Neural cell (in vitro differentiated cells): ENCODE measurements at regions not wholly inside any gene's neighbourhood (a gene's known extent, or its start where the extent isn't known, plus 50 kb on each side); places are given as distances from the start of the nearest gene placed in this dataset.

Experiments
- H2AFZ ChIP-seq: fragments of 200-600, 300-800 bp; sonication (generic), shearing (Covaris generic); 2 replicates; pipeline ENCODE4 v1.6.0; 2014; ENCODE audit warnings: low read depth, mild to moderate bottlenecking, antibody characterized with exemption, low read length, moderate library complexity
- H3F3A ChIP-seq: fragments of 200-600 bp; shearing (Covaris generic); 2 replicates; pipeline ENCODE4 v1.6.1; 2016; ENCODE audit warnings: mild to moderate bottlenecking, moderate library complexity, mixed read lengths, antibody characterized with exemption, low read length; ENCODE audit not compliant: insufficient read depth, poor library complexity, severe bottlenecking
- H3K27ac ChIP-seq: fragments of 200-600, 300-800 bp; sonication (generic), shearing (Covaris generic); 2 replicates; pipeline ENCODE4 v1.5.1; 2014; ENCODE audit warnings: mild to moderate bottlenecking, low read length, moderate library complexity
- H3K27me3 ChIP-seq: fragments of 300-800, 200-600 bp; sonication (generic), shearing (Covaris generic); 2 replicates; pipeline ENCODE4 v1.6.0; 2014; ENCODE audit warnings: mild to moderate bottlenecking, low read depth, low read length, moderate library complexity; ENCODE audit not compliant: insufficient read depth
- H3K36me3 ChIP-seq: fragments of 300-800, 200-600 bp; sonication (generic), shearing (Covaris generic); 2 replicates; pipeline ENCODE4 v1.5.1; 2014; ENCODE audit warnings: mild to moderate bottlenecking, antibody characterized with exemption, low read length, moderate library complexity; ENCODE audit not compliant: insufficient read depth
- H3K4me2 ChIP-seq: fragments of 300-800, 200-600 bp; sonication (generic), shearing (Covaris generic); 2 replicates; pipeline ENCODE4 v1.6.0; 2014; ENCODE audit warnings: mild to moderate bottlenecking, low read length
- H3K4me3 ChIP-seq: fragments of 300-800, 200-600 bp; sonication (generic), shearing (Covaris generic); 2 replicates; pipeline ENCODE4 v1.5.1; 2014; ENCODE audit warnings: mild to moderate bottlenecking, low read length, moderate library complexity
- H3K79me2 ChIP-seq: fragments of 200-600 bp; shearing (Covaris generic); replicated peaks from 2 replicates; pipeline ENCODE4 v1.6.0; 2014; ENCODE audit warnings: mild to moderate bottlenecking, low read length, moderate library complexity; ENCODE audit not compliant: insufficient read depth
- H3K9ac ChIP-seq: fragments of 300-800, 200-600 bp; sonication (generic), shearing (Covaris generic); 2 replicates; pipeline ENCODE4 v1.6.1; 2016; ENCODE audit warnings: mild to moderate bottlenecking, low read length, mixed read lengths
- H3K9me2 ChIP-seq: fragments of 200-600 bp; shearing (Covaris generic); 2 replicates; pipeline ENCODE4 v1.6.1; 2016; ENCODE audit warnings: mild to moderate bottlenecking, low read length, mixed read lengths; ENCODE audit not compliant: insufficient read depth
- H3K9me3 ChIP-seq: fragments of 200-600, 300-800 bp; sonication (generic), shearing (Covaris generic); 2 replicates; pipeline ENCODE4 v1.6.1; 2016; ENCODE audit warnings: mild to moderate bottlenecking, mixed run types, low read length, moderate library complexity, mixed read lengths
- H4K20me1 ChIP-seq: fragments of 200-600 bp; shearing (Covaris generic); 2 replicates; pipeline ENCODE4 v1.6.1; 2016; ENCODE audit warnings: mild to moderate bottlenecking, mixed run types; ENCODE audit not compliant: insufficient read depth
- CTCF ChIP-seq: fragments of 450-650 bp; IDR thresholded peaks from 2 replicates; pipeline ENCODE4 v1.5.1; 2014; ENCODE audit warnings: antibody characterized with exemption, mild to moderate bottlenecking, moderate library complexity; ENCODE audit not compliant: poor library complexity, severe bottlenecking
- EP300 ChIP-seq: fragments of 450-650 bp; conservative IDR thresholded peaks from 2 replicates; pipeline ENCODE4 v1.6.1; 2014; ENCODE audit warnings: antibody characterized with exemption, mild to moderate bottlenecking, moderate library complexity; ENCODE audit not compliant: poor library complexity, severe bottlenecking
- EZH2 ChIP-seq: fragments of 200-600, 300-800 bp; shearing (Covaris generic), sonication (generic); IDR thresholded peaks from 2 replicates; pipeline ENCODE4 v1.6.1; 2014; ENCODE audit warnings: antibody characterized with exemption, low read length, borderline replicate concordance, mild to moderate bottlenecking; ENCODE audit not compliant: insufficient read depth, poor library complexity, severe bottlenecking
- MXI1 ChIP-seq: fragments of 450-650 bp; conservative IDR thresholded peaks from 2 replicates; pipeline ENCODE4 v1.6.1; 2014; ENCODE audit warnings: antibody characterized with exemption, mild to moderate bottlenecking; ENCODE audit not compliant: poor library complexity, severe bottlenecking
- POLR2AphosphoS5 ChIP-seq: IDR thresholded peaks from 2 replicates; pipeline ENCODE4 v1.6.1; 2012
- RAD21 ChIP-seq: fragments of 450-650 bp; conservative IDR thresholded peaks from 2 replicates; pipeline ENCODE4 v1.6.1; 2014; ENCODE audit warnings: antibody characterized with exemption, mild to moderate bottlenecking, moderate library complexity
- SMC3 ChIP-seq: fragments of 450-650 bp; conservative IDR thresholded peaks from 2 replicates; pipeline ENCODE4 v1.6.1; 2014; ENCODE audit warnings: antibody characterized with exemption, mild to moderate bottlenecking, moderate library complexity; ENCODE audit not compliant: poor library complexity
- TAF1 ChIP-seq: IDR thresholded peaks from 2 replicates; pipeline ENCODE4 v1.6.1; 2012; ENCODE audit warnings: low read depth
- TF ChIP-seq, protein P1 (sequence below): IDR thresholded peaks from 2 replicates; pipeline ENCODE4 v1.6.1; 2012; ENCODE audit warnings: borderline replicate concordance

DNA sequence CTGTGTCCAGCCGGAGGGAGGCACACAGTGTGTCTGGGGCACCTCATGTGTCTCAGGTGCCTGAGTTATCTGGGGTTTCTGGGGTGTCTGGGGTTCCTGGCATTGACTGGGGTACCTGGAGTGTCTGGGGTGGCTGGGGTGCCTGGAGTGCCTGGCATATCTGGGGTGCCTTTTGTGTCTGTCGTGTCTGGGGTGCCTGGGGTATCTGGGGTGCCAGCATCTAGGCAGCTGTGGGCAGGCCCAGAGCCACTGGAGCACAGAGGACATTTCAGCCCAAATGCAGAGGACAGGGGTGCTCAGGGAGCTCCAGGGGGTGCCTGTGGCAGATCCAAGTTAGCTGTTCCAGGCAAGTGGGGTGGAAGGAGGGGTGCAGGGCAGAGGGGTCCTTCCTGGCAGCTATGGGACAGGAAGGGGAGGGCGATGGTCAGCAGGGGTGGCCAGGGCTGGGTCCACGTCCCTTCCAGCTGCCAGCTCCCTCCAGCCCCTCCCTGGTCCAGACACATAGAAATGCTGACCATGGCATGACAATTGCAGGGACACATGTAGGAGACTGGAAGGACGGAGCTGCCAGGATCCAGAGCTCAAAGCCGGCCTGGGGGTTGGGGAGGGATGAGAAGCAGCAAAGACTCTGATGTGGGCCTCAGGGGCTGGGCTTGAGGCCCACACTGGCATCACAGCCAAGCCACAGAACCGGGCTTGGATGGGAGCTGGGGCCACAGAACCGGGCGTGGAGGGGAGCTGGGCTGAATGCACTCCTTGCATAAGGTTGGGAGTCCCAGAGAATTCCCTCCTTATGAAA, 133.0 kb downstream of the BRD1 start:
- TF ChIP-seq MXI1 (no peak), SMC3 (no peak), POLR2AphosphoS5 (no peak), EP300 (no peak), TAF1 (no peak), CTCF (no peak), EZH2 (no peak), RAD21 (no peak)
- TF ChIP-seq, protein P1, sequence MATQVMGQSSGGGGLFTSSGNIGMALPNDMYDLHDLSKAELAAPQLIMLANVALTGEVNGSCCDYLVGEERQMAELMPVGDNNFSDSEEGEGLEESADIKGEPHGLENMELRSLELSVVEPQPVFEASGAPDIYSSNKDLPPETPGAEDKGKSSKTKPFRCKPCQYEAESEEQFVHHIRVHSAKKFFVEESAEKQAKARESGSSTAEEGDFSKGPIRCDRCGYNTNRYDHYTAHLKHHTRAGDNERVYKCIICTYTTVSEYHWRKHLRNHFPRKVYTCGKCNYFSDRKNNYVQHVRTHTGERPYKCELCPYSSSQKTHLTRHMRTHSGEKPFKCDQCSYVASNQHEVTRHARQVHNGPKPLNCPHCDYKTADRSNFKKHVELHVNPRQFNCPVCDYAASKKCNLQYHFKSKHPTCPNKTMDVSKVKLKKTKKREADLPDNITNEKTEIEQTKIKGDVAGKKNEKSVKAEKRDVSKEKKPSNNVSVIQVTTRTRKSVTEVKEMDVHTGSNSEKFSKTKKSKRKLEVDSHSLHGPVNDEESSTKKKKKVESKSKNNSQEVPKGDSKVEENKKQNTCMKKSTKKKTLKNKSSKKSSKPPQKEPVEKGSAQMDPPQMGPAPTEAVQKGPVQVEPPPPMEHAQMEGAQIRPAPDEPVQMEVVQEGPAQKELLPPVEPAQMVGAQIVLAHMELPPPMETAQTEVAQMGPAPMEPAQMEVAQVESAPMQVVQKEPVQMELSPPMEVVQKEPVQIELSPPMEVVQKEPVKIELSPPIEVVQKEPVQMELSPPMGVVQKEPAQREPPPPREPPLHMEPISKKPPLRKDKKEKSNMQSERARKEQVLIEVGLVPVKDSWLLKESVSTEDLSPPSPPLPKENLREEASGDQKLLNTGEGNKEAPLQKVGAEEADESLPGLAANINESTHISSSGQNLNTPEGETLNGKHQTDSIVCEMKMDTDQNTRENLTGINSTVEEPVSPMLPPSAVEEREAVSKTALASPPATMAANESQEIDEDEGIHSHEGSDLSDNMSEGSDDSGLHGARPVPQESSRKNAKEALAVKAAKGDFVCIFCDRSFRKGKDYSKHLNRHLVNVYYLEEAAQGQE = no peak
- H3K9me3 ChIP-seq = peaks cover 4% of the 10 kb centered on the region
- no peak overlapping the region for H3K4me2 ChIP-seq
- no peak overlapping the region for H3K4me3 ChIP-seq
- no peaks in the 10 kb centered on the region for H3F3A ChIP-seq
- H3K27me3 ChIP-seq = no peaks in the 10 kb centered on the region
- no peaks in the 10 kb centered on the region for H3K79me2 ChIP-seq
- no peak overlapping the region for H2AFZ ChIP-seq
- H3K27ac ChIP-seq = no peak overlapping the region
- H3K36me3 ChIP-seq = no peaks in the 10 kb centered on the region
- no peaks in the 10 kb centered on the region for H3K9me2 ChIP-seq
- no peaks in the 10 kb centered on the region for H4K20me1 ChIP-seq
- no peak overlapping the region for H3K9ac ChIP-seq

DNA sequence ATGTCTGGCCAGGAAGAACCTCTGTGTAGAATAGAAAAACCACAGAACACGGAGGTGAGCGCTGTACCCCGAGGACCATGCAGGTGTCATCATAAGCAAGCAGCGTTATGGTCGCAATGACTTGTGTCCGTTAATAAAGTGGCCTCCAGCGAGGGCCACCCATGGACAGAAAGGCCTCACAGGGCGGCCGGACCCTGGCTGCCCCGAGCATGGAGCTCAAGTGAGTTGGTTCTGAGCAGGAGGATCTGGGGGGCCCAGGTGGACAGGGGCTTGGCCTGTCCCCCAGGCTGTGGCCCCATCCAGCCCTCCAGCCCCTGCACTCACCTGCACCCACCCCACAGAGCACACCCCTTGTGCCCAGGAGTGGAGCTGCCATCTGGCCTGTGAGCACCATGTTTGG, 133.8 kb downstream of the BRD1 start:
- Histone ChIP-seq H3K79me2 (no peaks in the 10 kb centered on the region), H3K9me3 (peaks cover 4% of the 10 kb centered on the region), H2AFZ (no peak overlapping the region), H3K27ac (no peak overlapping the region), H3K27me3 (no peaks in the 10 kb centered on the region), H3K4me3 (no peak overlapping the region), H3K36me3 (no peaks in the 10 kb centered on the region), H3K4me2 (no peak overlapping the region), H3F3A (no peaks in the 10 kb centered on the region), H3K9ac (no peak overlapping the region), H4K20me1 (no peaks in the 10 kb centered on the region), H3K9me2 (no peaks in the 10 kb centered on the region)
- no peak for TF ChIP-seq CTCF
- TF ChIP-seq EZH2 = no peak
- no peak for TF ChIP-seq MXI1
- TF ChIP-seq TAF1 = no peak
- TF ChIP-seq POLR2AphosphoS5 = no peak
- no peak for TF ChIP-seq SMC3
- no peak for TF ChIP-seq EP300
- TF ChIP-seq, protein P1 = no peak
- no peak for TF ChIP-seq RAD21
